ENCODE measurements at regions not wholly inside any gene's neighbourhood (a gene's known extent, or its start where the extent isn't known, plus 50 kb on each side); places are given as distances from the start of the nearest gene placed in this dataset.

- TF ChIP-seq EZH2 (IDR thresholded peaks at IDR 0.05; ENCODE audit: insufficient read depth, poor library complexity, severe bottlenecking) (no peak), EZH2phosphoT487 (IDR thresholded peaks at IDR 0.05; ENCODE audit: insufficient read depth, low read depth) (no peak)
Observed at GRCh38 chr13:78176880-78177279, 258.2 kb upstream of the EDNRB start.

Measured in GM23248 (cell line).